Panc1 (cell line): ENCODE measurements at regions not wholly inside any gene's neighbourhood (a gene's known extent, or its start where the extent isn't known, plus 50 kb on each side); places are given as distances from the start of the nearest gene placed in this dataset.

ENCODE experiments used
- ATAC-seq: fragments of 200-7000 bp; cut with Tn5 transposase; 2 replicates; pipeline ENCODE4 v1.9.1; 2020; ENCODE audit warnings: mild to moderate bottlenecking, moderate library complexity
- BruUV-seq: library from RNA; stranded (reverse); fragments of 400-500 nt; replicated peaks from 2 replicates; lab custom pipeline; 2021; lab: Mats Ljungman, UMichigan
- CTCF ChIA-PET: fragments of 300-600 bp; sonication (Branson Sonifier 250); formaldehyde crosslinking; loops from one replicate; lab custom pipeline; 2022; ENCODE audit warnings: antibody characterized with exemption; lab: Charles Lee
- POLR2A ChIA-PET: fragments of 300-600 bp; sonication (Branson Sonifier 250); formaldehyde crosslinking; loops from one replicate; lab custom pipeline; 2022; ENCODE audit warnings: antibody characterized with exemption; lab: Charles Lee
- DNase-seq: peaks from one replicate; pipeline ENCODE4 v3.0.0-alpha.2; 2010; ENCODE audit warnings: low read depth, low spot score
- H3K27ac ChIP-seq: 2 replicates; pipeline ENCODE4 v1.5.1; 2011; ENCODE audit warnings: mild to moderate bottlenecking, low read length, inconsistent platforms
- H3K27me3 ChIP-seq: fragments of 200-500 bp; sonication (Bioruptor generic); 2 replicates; pipeline ENCODE4 v1.6.0; 2014; ENCODE audit warnings: low read length, inconsistent platforms; ENCODE audit not compliant: control insufficient read depth, insufficient read depth
- H3K36me3 ChIP-seq: fragments of 200-500 bp; sonication (Bioruptor generic); 2 replicates; pipeline ENCODE4 v1.5.1; 2014; ENCODE audit warnings: inconsistent platforms, mild to moderate bottlenecking, low read length, moderate library complexity; ENCODE audit not compliant: control insufficient read depth, insufficient read depth
- H3K4me1 ChIP-seq: 2 replicates; pipeline ENCODE4 v1.5.1; 2011; ENCODE audit warnings: inconsistent platforms, mild to moderate bottlenecking, low read length, moderate library complexity; ENCODE audit not compliant: control insufficient read depth, insufficient read depth
- H3K4me3 ChIP-seq, 2 experiments: 2 replicates each; pipeline ENCODE4 v1.5.1; 2011 to 2012; ENCODE audit warnings: low read depth in 2 of 2, low read length in 2 of 2, mild to moderate bottlenecking in 2 of 2, inconsistent platforms in 1 of 2, moderate library complexity in 1 of 2
- H3K9me3 ChIP-seq: fragments of 200-500 bp; sonication (Bioruptor generic); 2 replicates; pipeline ENCODE4 v1.5.1; 2014; ENCODE audit warnings: low read depth, mild to moderate bottlenecking, inconsistent platforms, low read length, moderate library complexity; ENCODE audit not compliant: control insufficient read depth, insufficient read depth
- CTCF ChIP-seq: fragments of 450-650 bp; IDR thresholded peaks from 2 replicates; pipeline ENCODE4 v1.5.1; 2017; ENCODE audit warnings: mild to moderate bottlenecking
- POLR2AphosphoS5 ChIP-seq: IDR thresholded peaks from 2 replicates; pipeline ENCODE4 v1.6.1; 2012; ENCODE audit warnings: mild to moderate bottlenecking, low read depth, low read length, moderate library complexity
- REST ChIP-seq, 2 experiments: IDR thresholded peaks; 2 replicates each; pipeline ENCODE4 v1.6.1; 2011 to 2012; ENCODE audit warnings: low read depth in 2 of 2, control low read depth in 1 of 2, low read length in 1 of 2, mild to moderate bottlenecking in 1 of 2, moderate library complexity in 1 of 2; ENCODE audit not compliant: insufficient read depth in 1 of 2
- SIN3A ChIP-seq: IDR thresholded peaks from 2 replicates; pipeline ENCODE4 v1.6.1; 2012; ENCODE audit warnings: low read depth, mild to moderate bottlenecking, low read length, moderate library complexity, borderline replicate concordance; ENCODE audit not compliant: insufficient read depth
- TCF7L2 ChIP-seq: IDR thresholded peaks from 2 replicates; pipeline ENCODE4 v1.6.1; 2011; ENCODE audit warnings: mild to moderate bottlenecking, low read depth, low read length, inconsistent platforms
- in situ Hi-C: cut with HindIII; loops from 2 replicates; pipeline ENCODE4 v1.10.0; 2016; ENCODE audit warnings: low sequenced_read_pairs, low pct_unique_long_range_greater_than_20kb
- intact Hi-C: fragments of 100-400 bp; cut with micrococcal nuclease; formaldehyde crosslinking; loops from one replicate; pipeline ENCODE4 v1.10.0; 2022; ENCODE audit not compliant: unreplicated experiment

GRCh38 chr4:164614329-164614728, 139.6 kb upstream of the SMIM31 start:
- POLR2A ChIA-PET, result no interaction called here
- intact Hi-C loops (no loop called here), in situ Hi-C loops (no loop called here)
- Histone ChIP-seq H3K27ac (no peak overlapping the region), H3K36me3 (no peaks in the 10 kb centered on the region), H3K27me3 (no peaks in the 10 kb centered on the region), H3K9me3 (no peaks in the 10 kb centered on the region), H3K4me1 (no peaks in the 10 kb centered on the region), H3K4me3 (no peak overlapping the region)
- no TSS peak for BruUV-seq
- no peak for TF ChIP-seq POLR2AphosphoS5
- TF ChIP-seq CTCF, result no peak
- TF ChIP-seq REST (IDR thresholded peaks at IDR 0.05; ENCODE audit: insufficient read depth in 1 of 2, low read depth in 2 of 2, low read length in 1 of 2), result no peak
- no peak for TF ChIP-seq TCF7L2
- TF ChIP-seq SIN3A, result no peak
- DNase-seq (no peak), ATAC-seq (no peak)
- CTCF ChIA-PET, result no interaction called here

GRCh38 chr4:164614999-164615398, 138.9 kb upstream of the SMIM31 start:
- Histone ChIP-seq H3K9me3 (no peaks in the 10 kb centered on the region), H3K36me3 (no peaks in the 10 kb centered on the region), H3K27ac (no peak overlapping the region), H3K27me3 (no peaks in the 10 kb centered on the region), H3K4me3 (no peak overlapping the region), H3K4me1 (no peaks in the 10 kb centered on the region)
- ATAC-seq (no peak), DNase-seq (no peak)
- no TSS peak for BruUV-seq
- TF ChIP-seq CTCF, result no peak
- TF ChIP-seq TCF7L2, result no peak
- no peak for TF ChIP-seq POLR2AphosphoS5
- no peak for TF ChIP-seq SIN3A
- TF ChIP-seq REST (IDR thresholded peaks at IDR 0.05; ENCODE audit: insufficient read depth in 1 of 2, low read depth in 2 of 2, low read length in 1 of 2), result no peak
- in situ Hi-C loops (no loop called here), intact Hi-C loops (no loop called here)
- ChIA-PET CTCF (no interaction called here), POLR2A (no interaction called here)
